Keratinocyte (primary cell): ENCODE measurements at regions not wholly inside any gene's neighbourhood (a gene's known extent, or its start where the extent isn't known, plus 50 kb on each side); places are given as distances from the start of the nearest gene placed in this dataset.

Experiments used
- DNase-seq: peaks from one replicate; pipeline ENCODE4 v3.0.0-alpha.2; 2011; ENCODE audit warnings: low read depth, missing footprints, low spot score
- FAIRE-seq: peaks from 2 replicates; lab custom pipeline; 2011; peaks lifted over from hg19 to GRCh38; lab: Jason Lieb, UNC
- H2AFZ ChIP-seq: 2 replicates; pipeline ENCODE4 v1.6.0; 2012; ENCODE audit warnings: low read length, control low read depth, inconsistent platforms; ENCODE audit not compliant: control insufficient read depth
- H3K27ac ChIP-seq: 2 replicates; pipeline ENCODE4 v1.5.1; 2011; ENCODE audit warnings: low read length; ENCODE audit not compliant: control insufficient read depth, insufficient read depth
- H3K27me3 ChIP-seq: 3 replicates; pipeline ENCODE4 v1.6.0; 2011; ENCODE audit warnings: low read length; ENCODE audit not compliant: control insufficient read depth, insufficient read depth; ENCODE audit errors: extremely low read depth
- H3K36me3 ChIP-seq, 2 experiments: 2 replicates in 1 of 2; 3 replicates in 1 of 2; pipeline ENCODE4 v1.5.1; 2011; ENCODE audit warnings: low read length in 2 of 2, mild to moderate bottlenecking in 1 of 2; ENCODE audit not compliant: control insufficient read depth in 2 of 2, insufficient read depth in 2 of 2; ENCODE audit errors: extremely low read depth in 1 of 2
- H3K4me1 ChIP-seq: 3 replicates; pipeline ENCODE4 v1.5.1; 2011; ENCODE audit warnings: low read length; ENCODE audit not compliant: control insufficient read depth, insufficient read depth; ENCODE audit errors: extremely low read depth
- H3K4me2 ChIP-seq: 3 replicates; pipeline ENCODE4 v1.6.0; 2011; ENCODE audit warnings: low read depth, low read length; ENCODE audit not compliant: control insufficient read depth, insufficient read depth; ENCODE audit errors: extremely low read depth
- H3K4me3 ChIP-seq, 3 experiments: fragments of 200-600 bp in 1 of 3; sonication (generic) in 1 of 3; 2 replicates in 2 of 3; 3 replicates in 1 of 3; pipeline ENCODE4 v1.5.1; 2011 to 2016; ENCODE audit warnings: low read length in 3 of 3, mild to moderate bottlenecking in 3 of 3, control low read depth in 2 of 3, inconsistent platforms in 1 of 3, low read depth in 1 of 3, mixed read lengths in 1 of 3, mixed run types in 1 of 3, moderate library complexity in 1 of 3; ENCODE audit not compliant: control insufficient read depth in 2 of 3, insufficient read depth in 2 of 3; ENCODE audit errors: extremely low read depth in 1 of 3
- H3K79me2 ChIP-seq: 2 replicates; pipeline ENCODE4 v1.6.0; 2012; ENCODE audit warnings: low read length; ENCODE audit not compliant: control insufficient read depth, insufficient read depth
- H3K9ac ChIP-seq: 3 replicates; pipeline ENCODE4 v1.6.0; 2011; ENCODE audit warnings: low read length; ENCODE audit not compliant: control insufficient read depth, insufficient read depth; ENCODE audit errors: extremely low read depth
- H3K9me1 ChIP-seq: 3 replicates; pipeline ENCODE4 v1.6.0; 2011; ENCODE audit warnings: low read length; ENCODE audit not compliant: control insufficient read depth, insufficient read depth; ENCODE audit errors: extremely low read depth
- H3K9me3 ChIP-seq: 2 replicates; pipeline ENCODE4 v1.5.1; 2012; ENCODE audit warnings: low read depth, low read length; ENCODE audit not compliant: control insufficient read depth
- H4K20me1 ChIP-seq: 3 replicates; pipeline ENCODE4 v1.6.0; 2011; ENCODE audit warnings: low read length; ENCODE audit not compliant: control insufficient read depth, insufficient read depth; ENCODE audit errors: extremely low read depth
- EZH2 ChIP-seq: IDR thresholded peaks from one replicate; pipeline ENCODE4 v1.6.1; 2012; ENCODE audit warnings: inconsistent platforms, mild to moderate bottlenecking, low read length, moderate library complexity
- dilution Hi-C: fragments of 300-500 bp; cut with MboI; formaldehyde crosslinking; loops from one replicate; pipeline ENCODE4 v1.7.0; 2020; ENCODE audit warnings: low sequenced_read_pairs; ENCODE audit not compliant: extremely low pct_ligation_motif_present
- TF ChIP-seq, protein P1 (sequence below), 3 experiments: IDR thresholded peaks in 1 of 3; conservative IDR thresholded peaks in 1 of 3; optimal IDR thresholded peaks in 1 of 3; 2 replicates in 2 of 3; 3 replicates in 1 of 3; pipeline versions ENCODE3 to v1.5.1; 2011; ENCODE audit warnings: low read length in 3 of 3, mild to moderate bottlenecking in 3 of 3, moderate library complexity in 2 of 3, control low read depth in 1 of 3, inconsistent platforms in 1 of 3; ENCODE audit not compliant: insufficient read depth in 2 of 3; ENCODE audit errors: extremely low read depth in 1 of 3

DNA sequence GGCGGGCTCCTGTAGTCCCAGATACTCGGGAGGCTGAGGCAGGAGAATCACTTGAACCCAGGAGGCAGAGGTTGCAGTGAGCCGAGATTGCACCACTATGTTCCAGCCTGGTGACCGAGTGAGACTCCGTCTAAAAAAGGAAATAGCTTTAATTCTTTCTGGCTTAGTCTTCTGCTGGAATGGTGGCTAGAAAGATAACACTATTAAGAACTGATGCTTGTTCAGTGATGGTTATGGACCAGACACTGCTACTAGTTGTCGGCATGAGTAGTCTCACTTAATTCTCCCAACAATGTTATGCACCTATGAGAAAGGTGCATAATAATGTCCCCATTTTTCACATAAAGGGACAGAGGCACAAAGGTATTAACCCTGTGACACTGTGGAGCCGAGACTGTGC lies 188.7 kb downstream of the HS3ST3A1 start:
- FAIRE-seq = no peak

DNA sequence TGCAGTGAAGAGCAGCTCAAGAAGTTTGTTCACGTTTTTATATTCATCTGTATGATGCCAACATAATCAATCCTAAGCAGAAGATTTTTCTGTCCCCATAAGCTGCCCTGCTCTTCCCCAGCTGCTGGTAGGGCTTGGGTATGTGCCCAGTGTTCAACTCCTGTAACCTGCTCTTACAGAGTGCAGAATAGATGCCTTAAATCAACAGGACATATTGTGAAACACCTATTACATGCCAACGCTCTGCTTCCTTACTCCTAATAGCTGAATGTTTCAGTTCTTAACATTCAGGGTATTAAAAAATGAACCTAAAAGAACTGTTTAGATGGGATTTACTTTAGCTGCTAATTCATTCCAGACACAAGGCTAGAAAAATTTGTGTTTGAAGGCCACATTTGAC lies 190.9 kb downstream of the HS3ST3A1 start:
- FAIRE-seq = no peak

More for the DNA sequence above, 188.7 kb downstream of the HS3ST3A1 start:
- Histone ChIP-seq H3K4me1 (no peaks in the 10 kb centered on the region), H3K4me3 (no peak overlapping the region), H3K27ac (no peak overlapping the region), H3K36me3 (no peaks in the 10 kb centered on the region), H3K4me2 (no peak overlapping the region), H3K9me3 (no peaks in the 10 kb centered on the region), H3K9ac (no peak overlapping the region), H3K9me1 (no peaks in the 10 kb centered on the region), H3K27me3 (no peaks in the 10 kb centered on the region), H3K79me2 (no peaks in the 10 kb centered on the region), H2AFZ (no peak overlapping the region), H4K20me1 (no peaks in the 10 kb centered on the region)
- DNase-seq = no peak
- dilution Hi-C loops = no loop called here
- TF ChIP-seq, protein P1, sequence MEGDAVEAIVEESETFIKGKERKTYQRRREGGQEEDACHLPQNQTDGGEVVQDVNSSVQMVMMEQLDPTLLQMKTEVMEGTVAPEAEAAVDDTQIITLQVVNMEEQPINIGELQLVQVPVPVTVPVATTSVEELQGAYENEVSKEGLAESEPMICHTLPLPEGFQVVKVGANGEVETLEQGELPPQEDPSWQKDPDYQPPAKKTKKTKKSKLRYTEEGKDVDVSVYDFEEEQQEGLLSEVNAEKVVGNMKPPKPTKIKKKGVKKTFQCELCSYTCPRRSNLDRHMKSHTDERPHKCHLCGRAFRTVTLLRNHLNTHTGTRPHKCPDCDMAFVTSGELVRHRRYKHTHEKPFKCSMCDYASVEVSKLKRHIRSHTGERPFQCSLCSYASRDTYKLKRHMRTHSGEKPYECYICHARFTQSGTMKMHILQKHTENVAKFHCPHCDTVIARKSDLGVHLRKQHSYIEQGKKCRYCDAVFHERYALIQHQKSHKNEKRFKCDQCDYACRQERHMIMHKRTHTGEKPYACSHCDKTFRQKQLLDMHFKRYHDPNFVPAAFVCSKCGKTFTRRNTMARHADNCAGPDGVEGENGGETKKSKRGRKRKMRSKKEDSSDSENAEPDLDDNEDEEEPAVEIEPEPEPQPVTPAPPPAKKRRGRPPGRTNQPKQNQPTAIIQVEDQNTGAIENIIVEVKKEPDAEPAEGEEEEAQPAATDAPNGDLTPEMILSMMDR (optimal IDR thresholded peaks at IDR 0.05 in 1 of 3, IDR thresholded peaks at IDR 0.05 in 1 of 3, conservative IDR thresholded peaks at IDR 0.05 in 1 of 3; ENCODE audit: extremely low read depth in 1 of 3, insufficient read depth in 2 of 3, low read length in 3 of 3) = no peak
- no peak for TF ChIP-seq EZH2

More for the DNA sequence above, 190.9 kb downstream of the HS3ST3A1 start:
- H3K27ac ChIP-seq = no peak overlapping the region
- no peak for TF ChIP-seq EZH2
- TF ChIP-seq, protein P1 (optimal IDR thresholded peaks at IDR 0.05 in 1 of 3, IDR thresholded peaks at IDR 0.05 in 1 of 3, conservative IDR thresholded peaks at IDR 0.05 in 1 of 3; ENCODE audit: extremely low read depth in 1 of 3, insufficient read depth in 2 of 3, low read length in 3 of 3) = no peak
- H3K79me2 ChIP-seq = no peaks in the 10 kb centered on the region
- no peak overlapping the region for H2AFZ ChIP-seq
- H3K27me3 ChIP-seq = no peaks in the 10 kb centered on the region
- H3K9me1 ChIP-seq = no peaks in the 10 kb centered on the region
- H3K4me3 ChIP-seq = no peak overlapping the region
- no peak overlapping the region for H3K9ac ChIP-seq
- H3K4me1 ChIP-seq = no peaks in the 10 kb centered on the region
- H3K4me2 ChIP-seq = no peak overlapping the region
- no peaks in the 10 kb centered on the region for H4K20me1 ChIP-seq
- no peaks in the 10 kb centered on the region for H3K9me3 ChIP-seq
- dilution Hi-C loops = no loop called here
- no peaks in the 10 kb centered on the region for H3K36me3 ChIP-seq
- DNase-seq = no peak
